Transverse colon (tissue), 4 donors: ENCODE measurements at regions not wholly inside any gene's neighbourhood (a gene's known extent, or its start where the extent isn't known, plus 50 kb on each side); places are given as distances from the start of the nearest gene placed in this dataset.

Experiments used
- EP300 ChIP-seq: sonication (generic); formaldehyde crosslinking; IDR thresholded peaks from one replicate; pipeline ENCODE4 v1.6.1; 2017; ENCODE audit warnings: antibody characterized with exemption, low read depth
- POLR2A ChIP-seq: fragments of 450-650 bp; IDR thresholded peaks from one replicate; pipeline ENCODE4 v1.6.1; 2016; ENCODE audit warnings: antibody characterized with exemption, mild to moderate bottlenecking, moderate library complexity
- POLR2AphosphoS5 ChIP-seq, 3 donors: sonication (generic); formaldehyde crosslinking; IDR thresholded peaks; one replicate each; pipeline ENCODE4 v1.6.1; 2016; ENCODE audit warnings: antibody characterized with exemption in 3 of 3
- TF ChIP-seq, protein P1 (sequence below), 5 experiments: fragments of 200-600 bp in 3 of 5; fragments of 450-650 bp in 2 of 5; sonication (generic) in 3 of 5; IDR thresholded peaks; 1 replicate in 2 of 5; 2 replicates in 3 of 5; pipeline ENCODE4 v1.5.1; 2016 to 2017; ENCODE audit warnings: antibody characterized with exemption in 5 of 5, inconsistent platforms in 3 of 5, mild to moderate bottlenecking in 2 of 5, moderate library complexity in 1 of 5

GRCh38 chrX:479273-479981 is 92.7 kb upstream of the PPP2R3B start:
- TF ChIP-seq, protein P1, sequence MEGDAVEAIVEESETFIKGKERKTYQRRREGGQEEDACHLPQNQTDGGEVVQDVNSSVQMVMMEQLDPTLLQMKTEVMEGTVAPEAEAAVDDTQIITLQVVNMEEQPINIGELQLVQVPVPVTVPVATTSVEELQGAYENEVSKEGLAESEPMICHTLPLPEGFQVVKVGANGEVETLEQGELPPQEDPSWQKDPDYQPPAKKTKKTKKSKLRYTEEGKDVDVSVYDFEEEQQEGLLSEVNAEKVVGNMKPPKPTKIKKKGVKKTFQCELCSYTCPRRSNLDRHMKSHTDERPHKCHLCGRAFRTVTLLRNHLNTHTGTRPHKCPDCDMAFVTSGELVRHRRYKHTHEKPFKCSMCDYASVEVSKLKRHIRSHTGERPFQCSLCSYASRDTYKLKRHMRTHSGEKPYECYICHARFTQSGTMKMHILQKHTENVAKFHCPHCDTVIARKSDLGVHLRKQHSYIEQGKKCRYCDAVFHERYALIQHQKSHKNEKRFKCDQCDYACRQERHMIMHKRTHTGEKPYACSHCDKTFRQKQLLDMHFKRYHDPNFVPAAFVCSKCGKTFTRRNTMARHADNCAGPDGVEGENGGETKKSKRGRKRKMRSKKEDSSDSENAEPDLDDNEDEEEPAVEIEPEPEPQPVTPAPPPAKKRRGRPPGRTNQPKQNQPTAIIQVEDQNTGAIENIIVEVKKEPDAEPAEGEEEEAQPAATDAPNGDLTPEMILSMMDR (IDR thresholded peaks at IDR 0.05): no peak
- no peak for TF ChIP-seq POLR2AphosphoS5 (IDR thresholded peaks at IDR 0.05)
- TF ChIP-seq POLR2A: no peak
- TF ChIP-seq EP300: no peak
